ENCODE measurements at regions not wholly inside any gene's neighbourhood (a gene's known extent, or its start where the extent isn't known, plus 50 kb on each side); places are given as distances from the start of the nearest gene placed in this dataset.

GRCh38 chr1:188499690-188500089, 1670.9 kb downstream of the PLA2G4A start:
- TF ChIP-seq CTCF (IDR thresholded peaks at IDR 0.05; ENCODE audit: low read length) (no peak), EZH2 (IDR thresholded peaks at IDR 0.05; ENCODE audit: borderline replicate concordance, low read length) (no peak)
